ENCODE measurements at regions not wholly inside any gene's neighbourhood (a gene's known extent, or its start where the extent isn't known, plus 50 kb on each side); places are given as distances from the start of the nearest gene placed in this dataset.

DNA sequence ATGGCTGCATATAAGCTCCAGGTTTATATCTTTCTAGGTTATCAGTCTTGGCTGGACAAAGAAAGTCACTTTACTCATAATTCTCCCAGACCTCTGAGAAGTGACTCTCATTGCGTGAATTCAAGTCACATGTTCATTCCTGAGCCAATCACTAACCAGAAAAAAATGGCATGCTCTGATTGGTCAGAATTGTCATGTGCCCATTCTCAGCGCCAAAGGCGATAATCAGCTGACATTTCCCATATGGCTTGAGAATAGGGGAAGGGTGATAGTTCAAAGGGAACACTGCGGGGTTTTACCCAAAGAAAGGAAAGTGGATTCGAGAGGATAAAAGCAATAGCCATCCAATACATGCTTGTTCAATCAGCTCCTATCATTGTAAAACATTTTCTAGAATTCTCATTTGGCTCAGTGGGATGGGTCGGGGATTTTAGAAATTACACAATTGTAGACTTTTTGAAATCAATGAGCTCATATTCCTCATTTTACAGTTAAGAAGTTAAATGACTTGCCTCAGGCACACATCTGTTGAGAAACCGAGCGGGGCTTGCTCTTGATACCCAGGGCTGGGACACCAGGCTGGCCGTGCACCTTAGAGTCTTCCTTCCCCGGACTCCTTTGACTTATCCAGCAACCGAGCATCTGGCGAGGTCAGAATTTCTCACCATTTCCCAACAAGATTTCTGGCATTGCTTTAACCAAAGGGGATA lies 454.0 kb upstream of the TBX3 start:
- Histone ChIP-seq H3K27me3 (ENCODE audit: control insufficient read depth in 3 of 3, insufficient read depth in 3 of 3, low read length in 2 of 3) (no peaks in the 10 kb centered on the region), H3K9ac (ENCODE audit: insufficient read depth in 1 of 2, low read length in 2 of 2) (no peak overlapping the region), H3K36me3 (ENCODE audit: control insufficient read depth in 4 of 4, insufficient read depth in 4 of 4, low read length in 4 of 4) (no peaks in the 10 kb centered on the region), H3K4me1 (ENCODE audit: control insufficient read depth in 5 of 5, insufficient read depth in 5 of 5, low read length in 5 of 5) (peaks cover 0 to 17% (median 0%) of the 10 kb centered on the region in 5 donors), H3K4me3 (no peak overlapping the region), H3K27ac (ENCODE audit: low read depth in 1 of 2, low read length in 1 of 2) (no peak overlapping the region), H3K9me3 (ENCODE audit: control insufficient read depth in 4 of 4, insufficient read depth in 3 of 4, low read length in 3 of 4) (peaks cover 0 to 2% (median 0%) of the 10 kb centered on the region in 4 donors)
- TF ChIP-seq, protein P1, sequence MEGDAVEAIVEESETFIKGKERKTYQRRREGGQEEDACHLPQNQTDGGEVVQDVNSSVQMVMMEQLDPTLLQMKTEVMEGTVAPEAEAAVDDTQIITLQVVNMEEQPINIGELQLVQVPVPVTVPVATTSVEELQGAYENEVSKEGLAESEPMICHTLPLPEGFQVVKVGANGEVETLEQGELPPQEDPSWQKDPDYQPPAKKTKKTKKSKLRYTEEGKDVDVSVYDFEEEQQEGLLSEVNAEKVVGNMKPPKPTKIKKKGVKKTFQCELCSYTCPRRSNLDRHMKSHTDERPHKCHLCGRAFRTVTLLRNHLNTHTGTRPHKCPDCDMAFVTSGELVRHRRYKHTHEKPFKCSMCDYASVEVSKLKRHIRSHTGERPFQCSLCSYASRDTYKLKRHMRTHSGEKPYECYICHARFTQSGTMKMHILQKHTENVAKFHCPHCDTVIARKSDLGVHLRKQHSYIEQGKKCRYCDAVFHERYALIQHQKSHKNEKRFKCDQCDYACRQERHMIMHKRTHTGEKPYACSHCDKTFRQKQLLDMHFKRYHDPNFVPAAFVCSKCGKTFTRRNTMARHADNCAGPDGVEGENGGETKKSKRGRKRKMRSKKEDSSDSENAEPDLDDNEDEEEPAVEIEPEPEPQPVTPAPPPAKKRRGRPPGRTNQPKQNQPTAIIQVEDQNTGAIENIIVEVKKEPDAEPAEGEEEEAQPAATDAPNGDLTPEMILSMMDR (IDR thresholded peaks at IDR 0.05; ENCODE audit: control extremely low read depth, extremely low read depth) = no peak
- DNase-seq (no peak), ATAC-seq (ENCODE audit: insufficient read depth, low FRiP score) (no peak)
- WGBS, 2 donors = 83 to 92% methylated on average over 12 of the region's 12 CpGs

DNA sequence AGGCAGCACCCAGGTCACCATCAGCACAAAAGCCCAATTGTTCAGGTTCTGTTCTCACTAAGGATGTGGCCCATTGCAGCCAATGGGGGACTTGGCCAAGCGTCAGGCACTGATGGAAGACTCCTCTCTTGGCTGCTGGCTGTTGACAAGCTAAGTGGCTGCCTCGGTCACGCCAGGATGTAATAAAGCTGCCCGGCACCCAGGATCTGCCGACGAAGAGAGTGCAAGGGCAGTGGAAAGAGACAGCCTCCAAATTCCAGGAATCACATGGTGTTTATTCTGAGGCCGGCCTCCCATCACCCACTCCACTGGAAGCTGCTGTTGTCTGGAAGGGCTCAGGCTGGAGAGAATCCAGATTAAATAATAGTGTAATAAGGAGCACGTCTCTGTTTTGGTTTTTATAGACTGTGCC lies 451.8 kb upstream of the TBX3 start:
- 39 to 60% methylated on average over 8 of the region's 8 CpGs for WGBS, 2 donors
- TF ChIP-seq, protein P1 (IDR thresholded peaks at IDR 0.05; ENCODE audit: control extremely low read depth, extremely low read depth) = no peak
- Histone ChIP-seq H3K4me3 (no peak overlapping the region), H3K4me1 (ENCODE audit: control insufficient read depth in 5 of 5, insufficient read depth in 5 of 5, low read length in 5 of 5) (peaks cover 0 to 17% (median 0%) of the 10 kb centered on the region in 5 donors), H3K9ac (ENCODE audit: insufficient read depth in 1 of 2, low read length in 2 of 2) (no peak overlapping the region), H3K36me3 (ENCODE audit: control insufficient read depth in 4 of 4, insufficient read depth in 4 of 4, low read length in 4 of 4) (no peaks in the 10 kb centered on the region), H3K27me3 (ENCODE audit: control insufficient read depth in 3 of 3, insufficient read depth in 3 of 3, low read length in 2 of 3) (no peaks in the 10 kb centered on the region), H3K9me3 (ENCODE audit: control insufficient read depth in 4 of 4, insufficient read depth in 3 of 4, low read length in 3 of 4) (peaks cover 0 to 3% (median 1%) of the 10 kb centered on the region in 4 donors), H3K27ac (ENCODE audit: low read depth in 1 of 2, low read length in 1 of 2) (no peak overlapping the region)
- DNase-seq (peak; percentile 83 to 92 (median 88)), ATAC-seq (ENCODE audit: insufficient read depth, low FRiP score) (no peak)

DNA sequence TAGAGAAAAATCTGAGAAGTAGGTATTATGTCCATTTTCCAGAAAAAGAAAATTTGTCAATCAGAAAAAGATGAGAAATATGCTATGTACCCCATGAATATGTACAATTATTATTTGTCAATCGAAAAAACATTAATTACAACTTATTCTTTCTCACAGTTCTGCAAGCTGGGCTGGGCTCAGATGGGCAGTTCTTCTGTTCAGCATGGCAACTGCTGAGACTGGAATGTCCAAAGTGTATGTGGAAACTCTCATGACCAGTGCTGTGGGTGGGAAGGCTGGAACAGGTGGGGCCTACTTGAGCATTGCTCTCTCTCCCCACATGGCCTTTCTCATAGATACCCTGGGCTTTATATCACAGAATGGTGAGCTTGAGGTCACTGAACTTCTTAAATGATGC lies 450.3 kb upstream of the TBX3 start:
- H3K4me3 ChIP-seq = no peak overlapping the region
- DNase-seq (no peak), ATAC-seq (ENCODE audit: insufficient read depth, low FRiP score) (no peak)
- no peaks in the 10 kb centered on the region for H3K27me3 ChIP-seq (ENCODE audit: control insufficient read depth in 3 of 3, insufficient read depth in 3 of 3, low read length in 2 of 3)
- WGBS, 2 donors = 79 to 82% methylated on average over 1 of the region's 1 CpG
- peaks cover 0 to 17% (median 0%) of the 10 kb centered on the region in 5 donors for H3K4me1 ChIP-seq (ENCODE audit: control insufficient read depth in 5 of 5, insufficient read depth in 5 of 5, low read length in 5 of 5)
- TF ChIP-seq, protein P1 (IDR thresholded peaks at IDR 0.05; ENCODE audit: control extremely low read depth, extremely low read depth) = no peak
- no peaks in the 10 kb centered on the region for H3K36me3 ChIP-seq (ENCODE audit: control insufficient read depth in 4 of 4, insufficient read depth in 4 of 4, low read length in 4 of 4)
- no peak overlapping the region for H3K27ac ChIP-seq (ENCODE audit: low read depth in 1 of 2, low read length in 1 of 2)
- H3K9me3 ChIP-seq (ENCODE audit: control insufficient read depth in 4 of 4, insufficient read depth in 3 of 4, low read length in 3 of 4) = peaks cover 0 to 4% (median 1%) of the 10 kb centered on the region in 4 donors
- H3K9ac ChIP-seq (ENCODE audit: insufficient read depth in 1 of 2, low read length in 2 of 2) = no peak overlapping the region
